ENCODE measurements at regions not wholly inside any gene's neighbourhood (a gene's known extent, or its start where the extent isn't known, plus 50 kb on each side); places are given as distances from the start of the nearest gene placed in this dataset.

DNA sequence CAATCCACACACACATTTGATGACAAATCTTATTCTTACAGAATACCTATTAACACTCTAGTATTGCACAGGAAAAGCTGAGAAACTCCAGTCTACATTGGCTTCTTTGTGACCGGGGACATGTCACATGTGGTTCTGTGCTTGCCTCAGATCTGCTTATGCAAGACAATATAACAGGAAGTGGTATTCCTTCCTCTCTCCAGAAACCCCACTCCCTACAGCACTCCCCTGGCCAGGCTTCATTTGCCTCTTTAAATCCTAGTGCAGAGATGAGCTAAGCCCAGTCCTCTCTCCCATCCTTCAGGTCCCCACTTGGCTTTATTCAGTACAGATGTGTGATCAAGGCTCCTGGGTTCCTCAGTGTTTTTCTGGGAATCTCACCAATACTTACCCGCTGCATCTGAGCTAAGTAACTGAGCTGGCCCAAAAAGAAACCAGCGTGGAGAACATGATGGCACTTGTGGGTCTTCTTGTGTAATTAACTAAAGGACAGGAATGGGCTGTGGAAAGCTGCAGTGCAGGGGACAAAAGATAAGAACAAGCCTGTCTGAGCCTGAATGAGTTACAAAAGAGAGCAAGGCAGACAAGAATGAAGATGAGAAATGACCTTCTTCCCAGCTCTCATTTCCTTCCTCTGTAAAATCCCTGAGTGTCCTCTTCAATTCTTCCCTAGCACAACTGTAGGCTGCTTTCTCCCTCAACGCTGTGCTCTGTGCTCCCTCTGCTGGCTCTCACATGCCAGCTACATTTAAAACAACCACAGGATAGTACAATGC is 105.6 kb downstream of the HNRNPD start:
- Mint-ChIP-seq H3K27me3 (ENCODE audit: insufficient read depth, low read depth) (peaks cover 3% of the 10 kb centered on the region), H3K4me1 (no peaks in the 10 kb centered on the region), H3K9me3 (no peaks in the 10 kb centered on the region), H3K27ac (no peak overlapping the region), H3K36me3 (no peaks in the 10 kb centered on the region), H3K4me3 (no peak overlapping the region)
- no peak overlapping the region for H3K4me2 ChIP-seq
- no peaks in the 10 kb centered on the region for H3K79me2 ChIP-seq (ENCODE audit: low read depth)
- peak; percentile 80 for DNase-seq (ENCODE audit: low spot score)
- peaks cover 4% of the 10 kb centered on the region for H3K4me1 ChIP-seq
- H3F3A ChIP-seq (ENCODE audit: low read depth) = no peaks in the 10 kb centered on the region
- H3K9me3 ChIP-seq (ENCODE audit: low read depth) = no peaks in the 10 kb centered on the region
- no peaks in the 10 kb centered on the region for H4K20me1 ChIP-seq (ENCODE audit: low read depth)
- no peak overlapping the region for H3K4me3 ChIP-seq
- H3K36me3 ChIP-seq = no peaks in the 10 kb centered on the region
- no peak overlapping the region for H3K27ac ChIP-seq
- TF ChIP-seq, protein P1, sequence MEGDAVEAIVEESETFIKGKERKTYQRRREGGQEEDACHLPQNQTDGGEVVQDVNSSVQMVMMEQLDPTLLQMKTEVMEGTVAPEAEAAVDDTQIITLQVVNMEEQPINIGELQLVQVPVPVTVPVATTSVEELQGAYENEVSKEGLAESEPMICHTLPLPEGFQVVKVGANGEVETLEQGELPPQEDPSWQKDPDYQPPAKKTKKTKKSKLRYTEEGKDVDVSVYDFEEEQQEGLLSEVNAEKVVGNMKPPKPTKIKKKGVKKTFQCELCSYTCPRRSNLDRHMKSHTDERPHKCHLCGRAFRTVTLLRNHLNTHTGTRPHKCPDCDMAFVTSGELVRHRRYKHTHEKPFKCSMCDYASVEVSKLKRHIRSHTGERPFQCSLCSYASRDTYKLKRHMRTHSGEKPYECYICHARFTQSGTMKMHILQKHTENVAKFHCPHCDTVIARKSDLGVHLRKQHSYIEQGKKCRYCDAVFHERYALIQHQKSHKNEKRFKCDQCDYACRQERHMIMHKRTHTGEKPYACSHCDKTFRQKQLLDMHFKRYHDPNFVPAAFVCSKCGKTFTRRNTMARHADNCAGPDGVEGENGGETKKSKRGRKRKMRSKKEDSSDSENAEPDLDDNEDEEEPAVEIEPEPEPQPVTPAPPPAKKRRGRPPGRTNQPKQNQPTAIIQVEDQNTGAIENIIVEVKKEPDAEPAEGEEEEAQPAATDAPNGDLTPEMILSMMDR (IDR thresholded peaks at IDR 0.05) = peak; percentile 89
- TF ChIP-seq EZH2phosphoT487 (IDR thresholded peaks at IDR 0.05) (no peak), EZH2 (IDR thresholded peaks at IDR 0.05) (no peak)
- H3K27me3 ChIP-seq = no peaks in the 10 kb centered on the region
- no peak overlapping the region for H3K9ac ChIP-seq
- H2AFZ ChIP-seq (replicated peaks) = peak overlapping the region; percentile 98

DNA sequence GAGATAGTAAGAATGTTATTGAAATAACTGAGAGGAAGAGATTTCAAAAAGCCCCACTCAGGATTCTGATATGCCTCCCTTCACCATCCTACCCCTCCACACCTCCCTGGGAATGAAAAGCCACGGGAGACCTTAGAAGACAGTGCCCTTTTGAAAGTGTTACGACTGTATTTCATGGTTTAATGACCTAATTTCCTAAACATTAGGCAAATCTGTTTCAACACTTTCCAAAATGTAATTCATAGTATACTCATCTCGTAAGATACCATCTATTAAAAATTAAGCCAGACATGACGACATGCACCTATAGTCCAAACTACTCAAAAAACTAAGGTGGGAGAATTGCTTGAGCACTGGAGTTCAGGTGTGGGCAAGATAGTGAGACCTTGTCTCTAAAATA is 106.3 kb downstream of the HNRNPD start:
- H3K9ac ChIP-seq = no peak overlapping the region
- no peaks in the 10 kb centered on the region for H3K36me3 ChIP-seq
- Mint-ChIP-seq H3K27ac (no peak overlapping the region), H3K9me3 (no peaks in the 10 kb centered on the region), H3K27me3 (ENCODE audit: insufficient read depth, low read depth) (peaks cover 3% of the 10 kb centered on the region), H3K4me3 (no peak overlapping the region), H3K36me3 (no peaks in the 10 kb centered on the region), H3K4me1 (no peaks in the 10 kb centered on the region)
- H3K27ac ChIP-seq = no peak overlapping the region
- H3K9me3 ChIP-seq (ENCODE audit: low read depth) = no peaks in the 10 kb centered on the region
- no peak overlapping the region for H2AFZ ChIP-seq (replicated peaks)
- TF ChIP-seq EZH2phosphoT487 (IDR thresholded peaks at IDR 0.05) (no peak), EZH2 (IDR thresholded peaks at IDR 0.05) (no peak)
- TF ChIP-seq, protein P1 (IDR thresholded peaks at IDR 0.05) = no peak
- H3F3A ChIP-seq (ENCODE audit: low read depth) = no peaks in the 10 kb centered on the region
- H3K27me3 ChIP-seq = no peaks in the 10 kb centered on the region
- no peak overlapping the region for H3K4me2 ChIP-seq
- no peaks in the 10 kb centered on the region for H3K79me2 ChIP-seq (ENCODE audit: low read depth)
- H3K4me3 ChIP-seq = no peak overlapping the region
- H3K4me1 ChIP-seq = peaks cover 4% of the 10 kb centered on the region
- DNase-seq (ENCODE audit: low spot score) = no peak
- no peaks in the 10 kb centered on the region for H4K20me1 ChIP-seq (ENCODE audit: low read depth)

DNA sequence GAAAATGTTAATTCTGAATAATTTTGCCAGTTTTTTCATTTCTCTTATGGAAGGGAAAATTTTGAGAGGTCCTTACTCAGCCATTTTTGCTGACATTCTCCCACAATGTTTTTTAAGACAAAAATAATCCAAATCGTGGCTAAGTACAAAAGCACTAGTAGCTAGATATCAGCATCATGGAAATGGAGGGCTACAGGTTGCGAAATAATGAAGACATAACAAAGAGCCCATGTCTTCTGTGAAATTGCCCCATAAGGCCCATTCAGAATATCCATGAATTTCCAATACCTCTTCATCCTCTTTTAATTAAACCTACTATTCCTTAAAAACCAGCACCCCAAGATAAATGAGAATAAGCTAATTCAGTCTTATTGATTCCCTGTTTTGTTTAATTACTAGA is 107.4 kb downstream of the HNRNPD start:
- Histone ChIP-seq H3K4me3 (no peak overlapping the region), H3K4me2 (no peak overlapping the region), H3K27me3 (no peaks in the 10 kb centered on the region), H4K20me1 (ENCODE audit: low read depth) (no peaks in the 10 kb centered on the region), H3K36me3 (no peaks in the 10 kb centered on the region), H3K9ac (no peak overlapping the region), H3K9me3 (ENCODE audit: low read depth) (no peaks in the 10 kb centered on the region), H2AFZ (replicated peaks) (no peak overlapping the region), H3K4me1 (no peaks in the 10 kb centered on the region), H3K79me2 (ENCODE audit: low read depth) (no peaks in the 10 kb centered on the region), H3F3A (ENCODE audit: low read depth) (no peaks in the 10 kb centered on the region), H3K27ac (no peak overlapping the region)
- no peak overlapping the region for H3K4me3 Mint-ChIP-seq
- TF ChIP-seq, protein P1 (IDR thresholded peaks at IDR 0.05) = no peak
- TF ChIP-seq EZH2phosphoT487 (IDR thresholded peaks at IDR 0.05) (no peak), EZH2 (IDR thresholded peaks at IDR 0.05) (no peak)
- no peak for DNase-seq (ENCODE audit: low spot score)
- H3K4me1 Mint-ChIP-seq = no peaks in the 10 kb centered on the region
- no peaks in the 10 kb centered on the region for H3K36me3 Mint-ChIP-seq
- H3K27ac Mint-ChIP-seq = no peak overlapping the region
- H3K9me3 Mint-ChIP-seq = no peaks in the 10 kb centered on the region
- peaks cover 3% of the 10 kb centered on the region for H3K27me3 Mint-ChIP-seq (ENCODE audit: insufficient read depth, low read depth)

Measured in neural progenitor cell (in vitro differentiated cells).